Kidney (tissue), 13 donors: ENCODE measurements at regions not wholly inside any gene's neighbourhood (a gene's known extent, or its start where the extent isn't known, plus 50 kb on each side); places are given as distances from the start of the nearest gene placed in this dataset.

Experiments used
- DNase-seq, 5 donors: peaks; one replicate each; pipeline ENCODE4 v3.0.0-alpha.2; 2013 to 2020
- FAIRE-seq: peaks from 2 replicates; lab custom pipeline; 2012; peaks lifted over from hg19 to GRCh38; lab: Jason Lieb, UNC
- H3K27ac ChIP-seq, 2 donors: one replicate each; pipeline ENCODE4 v1.7.0; 2013; ENCODE audit warnings: low read depth in 2 of 2, low read length in 2 of 2, inconsistent platforms in 1 of 2
- H3K27me3 ChIP-seq: one replicate; pipeline ENCODE4 v1.7.1; 2013; ENCODE audit warnings: low read length, inconsistent platforms; ENCODE audit not compliant: control insufficient read depth, insufficient read depth
- H3K36me3 ChIP-seq, 3 donors: one replicate each; pipeline versions ENCODE4 v1.7.0 to v1.7.1; 2013; ENCODE audit warnings: low read length in 3 of 3, control low read depth in 1 of 3, inconsistent platforms in 1 of 3; ENCODE audit not compliant: insufficient read depth in 3 of 3, control insufficient read depth in 2 of 3
- H3K4me1 ChIP-seq, 3 donors: one replicate each; pipeline versions ENCODE4 v1.7.0 to v1.7.1; 2013; ENCODE audit warnings: low read length in 3 of 3, inconsistent platforms in 1 of 3, low read depth in 1 of 3; ENCODE audit not compliant: control insufficient read depth in 2 of 3, insufficient read depth in 2 of 3
- H3K4me3 ChIP-seq, 3 donors: one replicate each; pipeline versions ENCODE4 v1.7.0 to v1.8.1; 2013; ENCODE audit warnings: low read length in 3 of 3, control low read depth in 1 of 3, inconsistent platforms in 1 of 3
- H3K9ac ChIP-seq, 3 donors: one replicate each; pipeline versions ENCODE4 v1.7.0 to v1.7.1; 2013; ENCODE audit warnings: low read length in 3 of 3, control low read depth in 1 of 3, inconsistent platforms in 1 of 3
- H3K9me3 ChIP-seq, 3 donors: one replicate each; pipeline versions ENCODE4 v1.7.0 to v1.7.1; 2013; ENCODE audit warnings: low read length in 3 of 3, control low read depth in 1 of 3, inconsistent platforms in 1 of 3; ENCODE audit not compliant: control insufficient read depth in 2 of 3, insufficient read depth in 1 of 3
- intact Hi-C: fragments of 100-400 bp; cut with DNase I; formaldehyde crosslinking; loops from one replicate; pipeline ENCODE4 v1.11.1; 2022
- TF ChIP-seq, protein P1 (sequence below): IDR thresholded peaks from 3 replicates; pipeline ENCODE4 v1.5.1; 2012; ENCODE audit warnings: mild to moderate bottlenecking, moderate library complexity, borderline replicate concordance; ENCODE audit not compliant: insufficient read depth; ENCODE audit errors: extremely low read depth
- donor health status: control.
- donor health status: control.
- donor health status: control.
- donor health status: control.
- donor health status: control.
- donor health status: DM: yes; HTN: yes; CAD: no.
- donor health status: Normal renal cell carcinoma (clear cell type).

DNA sequence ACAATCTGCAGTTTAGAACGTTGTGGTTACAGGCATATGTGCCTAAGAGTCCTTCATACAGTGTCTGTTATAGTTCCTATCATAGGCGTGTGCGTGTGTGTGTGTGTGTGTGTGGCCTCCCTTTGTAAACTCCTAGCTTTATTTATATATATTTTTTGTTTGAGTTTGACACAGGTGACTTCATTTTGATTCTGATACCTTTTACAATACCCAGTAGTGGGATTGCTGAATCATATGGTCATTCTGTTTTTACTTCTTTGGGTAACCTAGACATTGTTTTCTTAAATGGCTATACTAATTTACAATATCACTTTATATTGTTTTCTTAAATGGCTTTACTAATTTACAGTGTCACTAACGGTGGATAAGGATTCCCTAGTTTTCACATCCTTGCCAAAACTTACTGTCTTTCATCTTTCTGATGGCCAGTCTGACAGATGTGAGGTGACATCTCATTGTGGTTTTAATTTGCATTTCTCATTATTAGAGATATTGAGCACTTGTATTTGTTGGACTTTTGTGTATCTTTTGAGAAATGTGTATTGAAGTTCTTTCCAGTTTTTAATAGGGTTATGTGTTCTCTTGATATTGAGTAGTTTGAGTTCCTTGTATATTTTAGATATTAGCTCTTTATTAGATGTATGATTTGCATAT lies 211.1 kb upstream of the NUDT6 start:
- intact Hi-C loops: no loop called here
- Histone ChIP-seq H3K9me3 (no peaks in the 10 kb centered on the region), H3K9ac (no peak overlapping the region), H3K27ac (no peak overlapping the region), H3K27me3 (no peaks in the 10 kb centered on the region), H3K36me3 (no peaks in the 10 kb centered on the region), H3K4me3 (no peak overlapping the region), H3K4me1 (no peaks in the 10 kb centered on the region)
- no peak for FAIRE-seq
- TF ChIP-seq, protein P1, sequence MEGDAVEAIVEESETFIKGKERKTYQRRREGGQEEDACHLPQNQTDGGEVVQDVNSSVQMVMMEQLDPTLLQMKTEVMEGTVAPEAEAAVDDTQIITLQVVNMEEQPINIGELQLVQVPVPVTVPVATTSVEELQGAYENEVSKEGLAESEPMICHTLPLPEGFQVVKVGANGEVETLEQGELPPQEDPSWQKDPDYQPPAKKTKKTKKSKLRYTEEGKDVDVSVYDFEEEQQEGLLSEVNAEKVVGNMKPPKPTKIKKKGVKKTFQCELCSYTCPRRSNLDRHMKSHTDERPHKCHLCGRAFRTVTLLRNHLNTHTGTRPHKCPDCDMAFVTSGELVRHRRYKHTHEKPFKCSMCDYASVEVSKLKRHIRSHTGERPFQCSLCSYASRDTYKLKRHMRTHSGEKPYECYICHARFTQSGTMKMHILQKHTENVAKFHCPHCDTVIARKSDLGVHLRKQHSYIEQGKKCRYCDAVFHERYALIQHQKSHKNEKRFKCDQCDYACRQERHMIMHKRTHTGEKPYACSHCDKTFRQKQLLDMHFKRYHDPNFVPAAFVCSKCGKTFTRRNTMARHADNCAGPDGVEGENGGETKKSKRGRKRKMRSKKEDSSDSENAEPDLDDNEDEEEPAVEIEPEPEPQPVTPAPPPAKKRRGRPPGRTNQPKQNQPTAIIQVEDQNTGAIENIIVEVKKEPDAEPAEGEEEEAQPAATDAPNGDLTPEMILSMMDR: no peak
- no peak for DNase-seq

DNA sequence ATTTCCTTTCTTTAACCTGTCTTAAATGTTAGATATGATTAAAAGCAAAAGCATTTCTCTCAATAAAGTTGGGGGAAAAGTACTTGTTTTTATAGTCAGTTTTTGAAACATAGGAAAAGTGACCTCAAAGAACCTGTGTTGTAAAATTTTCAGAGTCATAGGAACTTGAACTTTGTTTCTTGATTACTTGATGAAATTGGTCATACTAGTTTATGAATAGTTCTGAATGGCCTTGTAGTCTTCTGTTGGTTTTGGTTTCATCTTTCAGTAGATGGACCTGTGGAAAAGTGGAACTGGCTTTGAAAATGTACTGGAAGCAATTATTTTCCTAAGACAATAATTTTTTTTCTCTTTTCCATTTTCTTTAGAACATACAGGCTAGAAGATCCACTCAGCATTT lies 222.2 kb upstream of the NUDT6 start:
- Histone ChIP-seq H3K4me1 (no peaks in the 10 kb centered on the region), H3K4me3 (no peak overlapping the region), H3K36me3 (no peaks in the 10 kb centered on the region), H3K9ac (no peak overlapping the region), H3K27me3 (no peaks in the 10 kb centered on the region), H3K9me3 (no peaks in the 10 kb centered on the region), H3K27ac (no peak overlapping the region)
- DNase-seq (no peak), FAIRE-seq (no peak)
- intact Hi-C loops: no loop called here
- TF ChIP-seq, protein P1: no peak

DNA sequence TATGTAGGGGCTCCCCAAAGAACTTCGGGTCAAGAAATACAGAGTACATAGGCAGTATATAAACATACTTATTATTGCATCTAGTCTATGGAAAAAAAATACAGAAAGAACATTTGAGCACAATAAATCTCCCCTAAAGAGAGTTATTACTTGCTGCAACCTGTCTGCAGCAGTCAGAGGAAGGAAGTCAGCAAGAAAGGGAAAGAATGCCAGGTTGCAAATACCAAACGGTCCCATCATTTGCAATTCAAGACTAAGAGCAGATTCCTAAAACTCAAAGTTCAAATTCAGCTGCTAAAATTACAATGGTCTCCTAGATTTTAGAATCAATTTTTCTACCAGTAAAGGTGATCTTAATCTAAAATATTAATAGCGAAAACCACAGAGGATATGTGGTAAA lies 236.2 kb upstream of the NUDT6 start:
- Histone ChIP-seq H3K9ac (no peak overlapping the region), H3K27me3 (no peaks in the 10 kb centered on the region), H3K4me3 (no peak overlapping the region), H3K27ac (no peak overlapping the region), H3K4me1 (no peaks in the 10 kb centered on the region), H3K9me3 (no peaks in the 10 kb centered on the region), H3K36me3 (no peaks in the 10 kb centered on the region)
- intact Hi-C loops: no loop called here
- FAIRE-seq (no peak), DNase-seq (no peak)
- TF ChIP-seq, protein P1: no peak

DNA sequence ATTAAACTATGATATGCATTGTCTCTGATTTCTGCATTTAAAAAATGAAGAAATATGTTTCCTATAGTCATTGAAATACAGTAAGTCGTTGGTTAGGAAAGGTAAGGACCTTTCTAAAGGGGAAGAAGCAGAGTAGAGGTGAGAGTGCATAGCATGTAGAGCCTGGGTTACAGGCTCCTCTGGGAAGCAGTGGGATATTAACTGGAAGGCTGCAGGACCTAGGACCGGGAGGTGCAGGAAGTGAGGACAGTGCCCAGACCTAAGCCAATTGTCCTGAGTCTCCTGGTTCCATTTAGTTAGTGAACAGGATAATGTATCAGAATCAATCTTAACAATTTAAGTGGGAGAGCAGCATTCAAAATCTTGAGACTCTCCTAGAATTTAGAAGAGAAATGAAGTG lies 237.1 kb upstream of the NUDT6 start:
- TF ChIP-seq, protein P1: no peak
- intact Hi-C loops: no loop called here
- FAIRE-seq (no peak), DNase-seq (no peak)
- no peaks in the 10 kb centered on the region for H3K27me3 ChIP-seq
- H3K9ac ChIP-seq: no peak overlapping the region
- H3K9me3 ChIP-seq: no peaks in the 10 kb centered on the region
- no peak overlapping the region for H3K27ac ChIP-seq
- no peak overlapping the region for H3K4me3 ChIP-seq
- no peaks in the 10 kb centered on the region for H3K4me1 ChIP-seq
- no peaks in the 10 kb centered on the region for H3K36me3 ChIP-seq
